ENCODE measurements at regions not wholly inside any gene's neighbourhood (a gene's known extent, or its start where the extent isn't known, plus 50 kb on each side); places are given as distances from the start of the nearest gene placed in this dataset.

GRCh38 chr9:95815961-95816360 is 59.5 kb upstream of the ERCC6L2 start:
- no peak overlapping the region; the same call in 1 of the 2 replicates for H3K14ac ChIP-seq (ENCODE audit: insufficient read depth, low read length)
- no peak overlapping the region for H4K5ac ChIP-seq (ENCODE audit: insufficient read length, low read depth, low read length)
- no peak for TF ChIP-seq CTCF (conservative IDR thresholded peaks at IDR 0.05)
- H2AFZ ChIP-seq (ENCODE audit: low read length) = no peak overlapping the region
- H3K79me2 ChIP-seq (ENCODE audit: insufficient read depth, low read length) = no peaks in the 10 kb centered on the region
- no peak overlapping the region for H4K91ac ChIP-seq (ENCODE audit: insufficient read length, low read depth, low read length)
- H2BK12ac ChIP-seq (ENCODE audit: insufficient read length, low read depth, low read length) = no peak overlapping the region
- no peak overlapping the region for H3K56ac ChIP-seq (ENCODE audit: insufficient read length, low read depth, low read length)
- no peak overlapping the region for H2BK120ac ChIP-seq (ENCODE audit: low read depth, low read length, poor library complexity, severe bottlenecking)
- peak overlapping the region; percentile 42 for H3K18ac ChIP-seq (ENCODE audit: insufficient read length, low read depth, low read length)
- Mint-ChIP-seq H3K36me3 (ENCODE audit: insufficient read depth in 1 of 3, low read depth in 3 of 3) (peaks cover 0 to 4% (median 0%) of the 10 kb centered on the region in 3 experiments; a peak in 1 of 7 replicates), H3K9me3 (no peaks in the 10 kb centered on the region; a peak in 1 of 5 replicates), H3K27ac (no peak overlapping the region), H3K4me3 (no peak overlapping the region), H3K4me1 (peaks cover 15 to 28% of the 10 kb centered on the region in 2 experiments), H3K27me3 (ENCODE audit: low read depth) (peaks cover 3% of the 10 kb centered on the region)
- H3T11ph ChIP-seq (ENCODE audit: low read length) = no peak overlapping the region
- H3K4me2 ChIP-seq (ENCODE audit: insufficient read depth, insufficient read length, low read length) = no peak overlapping the region
- H2BK15ac ChIP-seq (ENCODE audit: low read depth, low read length) = no peak overlapping the region
- H3K4ac ChIP-seq (ENCODE audit: low read depth, low read length) = no peak overlapping the region
- H4K8ac ChIP-seq (replicated peaks; ENCODE audit: insufficient read length, low read depth, low read length) = no peak overlapping the region
- DNase-seq = no peak
- no peak overlapping the region for H3K9ac ChIP-seq (ENCODE audit: extremely low read depth, insufficient read length, low read length)
- H3K4me1 ChIP-seq (ENCODE audit: insufficient read depth, low read length) = peaks cover 2% of the 10 kb centered on the region; the same call in 1 of the 2 replicates
- no peak overlapping the region for H2BK20ac ChIP-seq (ENCODE audit: low read depth, low read length, poor library complexity, severe bottlenecking)
- H3K27me3 ChIP-seq (ENCODE audit: insufficient read depth, low read length) = no peaks in the 10 kb centered on the region
- no peaks in the 10 kb centered on the region for H3K23me2 ChIP-seq (ENCODE audit: insufficient read length, low read depth, low read length, poor library complexity, severe bottlenecking)
- no peaks in the 10 kb centered on the region for H4K20me1 ChIP-seq (ENCODE audit: control insufficient read depth, insufficient read depth, insufficient read length)
- no peaks in the 10 kb centered on the region for H3K9me3 ChIP-seq (ENCODE audit: control insufficient read depth, low read depth, low read length)
- no peak overlapping the region for H3K23ac ChIP-seq (ENCODE audit: insufficient read length, low read depth, low read length)
- no CpG with 5 or more reads among the region's 17 CpGs for WGBS (ENCODE audit: extremely low coverage, insufficient read length, low lambda C conversion rate)
- no peaks in the 10 kb centered on the region for H3K79me1 ChIP-seq (ENCODE audit: insufficient read depth, low read depth, low read length, poor library complexity, severe bottlenecking)
- no peak overlapping the region for H3K27ac ChIP-seq (ENCODE audit: insufficient read length, low read depth, low read length)
- no peak overlapping the region for H2AK5ac ChIP-seq (ENCODE audit: insufficient read length, low read length)
- H2BK5ac ChIP-seq (ENCODE audit: insufficient read length, low read length) = no peak overlapping the region

Measured in H9 (cell line).